ENCODE measurements at regions not wholly inside any gene's neighbourhood (a gene's known extent, or its start where the extent isn't known, plus 50 kb on each side); places are given as distances from the start of the nearest gene placed in this dataset.

GRCh38 chr2:104050656-104051242 is 803.2 kb upstream of the POU3F3 start:
- Histone ChIP-seq H3K27me3 (ENCODE audit: control insufficient read depth, insufficient read depth, low read length) (no peaks in the 10 kb centered on the region), H3K4me3 (ENCODE audit: low read depth, low read length) (no peak overlapping the region), H3K36me3 (ENCODE audit: control insufficient read depth, insufficient read depth, low read length) (no peaks in the 10 kb centered on the region)
- no peak for DNase-seq (ENCODE audit: low read depth)
- TF ChIP-seq CTCF (IDR thresholded peaks at IDR 0.05; ENCODE audit: insufficient read depth, low read length, poor library complexity, severe bottlenecking), result no peak

- DNase-seq (ENCODE audit: low read depth), result no peak
- no peaks in the 10 kb centered on the region for H3K36me3 ChIP-seq (ENCODE audit: control insufficient read depth, insufficient read depth, low read length)
- H3K4me3 ChIP-seq (ENCODE audit: low read depth, low read length), result no peak overlapping the region
- no peak for TF ChIP-seq CTCF (IDR thresholded peaks at IDR 0.05; ENCODE audit: insufficient read depth, low read length, poor library complexity, severe bottlenecking)
- H3K27me3 ChIP-seq (ENCODE audit: control insufficient read depth, insufficient read depth, low read length), result no peaks in the 10 kb centered on the region
Observed at GRCh38 chr2:104051766-104052165, 802.1 kb upstream of the POU3F3 start.

- no peak for TF ChIP-seq CTCF (IDR thresholded peaks at IDR 0.05; ENCODE audit: insufficient read depth, low read length, poor library complexity, severe bottlenecking)
- no peak for DNase-seq (ENCODE audit: low read depth)
- no peaks in the 10 kb centered on the region for H3K36me3 ChIP-seq (ENCODE audit: control insufficient read depth, insufficient read depth, low read length)
- H3K27me3 ChIP-seq (ENCODE audit: control insufficient read depth, insufficient read depth, low read length), result no peaks in the 10 kb centered on the region
- no peak overlapping the region for H3K4me3 ChIP-seq (ENCODE audit: low read depth, low read length)
Observed at GRCh38 chr2:104052356-104052755, 801.6 kb upstream of the POU3F3 start.

GRCh38 chr2:104056451-104056850 is 797.5 kb upstream of the POU3F3 start:
- no peaks in the 10 kb centered on the region for H3K27me3 ChIP-seq (ENCODE audit: control insufficient read depth, insufficient read depth, low read length)
- DNase-seq (ENCODE audit: low read depth), result no peak
- H3K4me3 ChIP-seq (ENCODE audit: low read depth, low read length), result no peak overlapping the region
- no peak for TF ChIP-seq CTCF (IDR thresholded peaks at IDR 0.05; ENCODE audit: insufficient read depth, low read length, poor library complexity, severe bottlenecking)
- H3K36me3 ChIP-seq (ENCODE audit: control insufficient read depth, insufficient read depth, low read length), result no peaks in the 10 kb centered on the region

GRCh38 chr2:104068665-104069064 is 785.2 kb upstream of the POU3F3 start:
- no peaks in the 10 kb centered on the region for H3K36me3 ChIP-seq (ENCODE audit: control insufficient read depth, insufficient read depth, low read length)
- TF ChIP-seq CTCF (IDR thresholded peaks at IDR 0.05; ENCODE audit: insufficient read depth, low read length, poor library complexity, severe bottlenecking), result no peak
- no peaks in the 10 kb centered on the region for H3K27me3 ChIP-seq (ENCODE audit: control insufficient read depth, insufficient read depth, low read length)
- no peak for DNase-seq (ENCODE audit: low read depth)
- H3K4me3 ChIP-seq (ENCODE audit: low read depth, low read length), result no peak overlapping the region

GRCh38 chr2:104077573-104077972 is 776.3 kb upstream of the POU3F3 start:
- no peak for TF ChIP-seq CTCF (IDR thresholded peaks at IDR 0.05; ENCODE audit: insufficient read depth, low read length, poor library complexity, severe bottlenecking)
- H3K27me3 ChIP-seq (ENCODE audit: control insufficient read depth, insufficient read depth, low read length), result no peaks in the 10 kb centered on the region

More at GRCh38 chr2:104077573-104077972, 776.3 kb upstream of the POU3F3 start:
- Histone ChIP-seq H3K36me3 (ENCODE audit: control insufficient read depth, insufficient read depth, low read length) (no peaks in the 10 kb centered on the region), H3K4me3 (ENCODE audit: low read depth, low read length) (no peak overlapping the region)
- DNase-seq (ENCODE audit: low read depth), result no peak
